Endothelial cell (in vitro differentiated cells): ENCODE measurements at regions not wholly inside any gene's neighbourhood (a gene's known extent, or its start where the extent isn't known, plus 50 kb on each side); places are given as distances from the start of the nearest gene placed in this dataset.

ENCODE experiments used
- DNase-seq: peaks from one replicate; pipeline ENCODE4 v3.0.0; 2021; ENCODE audit warnings: low spot score
- H3K27ac Mint-ChIP-seq: one replicate; pipeline ENCODE4 v1.8.0; 2021; ENCODE audit warnings: mixed read lengths, inconsistent platforms; ENCODE audit not compliant: unreplicated experiment
- H3K27me3 Mint-ChIP-seq: one replicate; pipeline ENCODE4 v1.8.0; 2021; ENCODE audit warnings: mild to moderate bottlenecking, moderate library complexity, mixed read lengths, inconsistent platforms; ENCODE audit not compliant: unreplicated experiment
- H3K36me3 Mint-ChIP-seq: one replicate; pipeline ENCODE4 v1.8.0; 2021; ENCODE audit warnings: mild to moderate bottlenecking, low read depth, mixed read lengths, inconsistent platforms; ENCODE audit not compliant: unreplicated experiment
- H3K4me1 Mint-ChIP-seq: one replicate; pipeline ENCODE4 v1.8.0; 2021; ENCODE audit warnings: mild to moderate bottlenecking, mixed read lengths, inconsistent platforms; ENCODE audit not compliant: unreplicated experiment
- H3K4me3 Mint-ChIP-seq: one replicate; pipeline ENCODE4 v1.8.0; 2021; ENCODE audit warnings: mild to moderate bottlenecking, mixed read lengths, inconsistent platforms; ENCODE audit not compliant: unreplicated experiment
- H3K9me3 Mint-ChIP-seq: one replicate; pipeline ENCODE4 v1.8.0; 2021; ENCODE audit warnings: mixed read lengths, inconsistent platforms; ENCODE audit not compliant: unreplicated experiment
- CTCF ChIP-seq: fragments of 200-600 bp; sonication (generic); IDR thresholded peaks from one replicate; pipeline ENCODE4 v1.5.0; 2021; ENCODE audit warnings: antibody characterized with exemption; ENCODE audit not compliant: unreplicated experiment

GRCh38 chr9:109604781-109605180 lies 106.7 kb upstream of the PTPN3 start:
- TF ChIP-seq CTCF = no peak
- DNase-seq = no peak
- Mint-ChIP-seq H3K27ac (no peak overlapping the region), H3K4me3 (no peak overlapping the region), H3K9me3 (no peaks in the 10 kb centered on the region), H3K4me1 (no peaks in the 10 kb centered on the region), H3K27me3 (peaks cover 1% of the 10 kb centered on the region), H3K36me3 (no peaks in the 10 kb centered on the region)

GRCh38 chr9:109609060-109609459 lies 111.0 kb upstream of the PTPN3 start:
- no peak for TF ChIP-seq CTCF
- H3K27ac Mint-ChIP-seq = no peak overlapping the region
- H3K36me3 Mint-ChIP-seq = no peaks in the 10 kb centered on the region
- H3K27me3 Mint-ChIP-seq = peaks cover 1% of the 10 kb centered on the region
- H3K4me3 Mint-ChIP-seq = no peak overlapping the region
- no peaks in the 10 kb centered on the region for H3K9me3 Mint-ChIP-seq
- no peak for DNase-seq
- H3K4me1 Mint-ChIP-seq = no peaks in the 10 kb centered on the region

GRCh38 chr9:109616571-109617120 lies 118.5 kb upstream of the PTPN3 start:
- no peaks in the 10 kb centered on the region for H3K36me3 Mint-ChIP-seq
- DNase-seq = no peak
- H3K27me3 Mint-ChIP-seq = no peaks in the 10 kb centered on the region
- no peaks in the 10 kb centered on the region for H3K9me3 Mint-ChIP-seq
- H3K4me3 Mint-ChIP-seq = no peak overlapping the region
- no peaks in the 10 kb centered on the region for H3K4me1 Mint-ChIP-seq
- TF ChIP-seq CTCF = no peak
- H3K27ac Mint-ChIP-seq = no peak overlapping the region

- H3K36me3 Mint-ChIP-seq = no peaks in the 10 kb centered on the region
- no peaks in the 10 kb centered on the region for H3K4me1 Mint-ChIP-seq
- H3K4me3 Mint-ChIP-seq = no peak overlapping the region
- no peaks in the 10 kb centered on the region for H3K9me3 Mint-ChIP-seq
- no peak for DNase-seq
- no peaks in the 10 kb centered on the region for H3K27me3 Mint-ChIP-seq
- no peak for TF ChIP-seq CTCF
- no peak overlapping the region for H3K27ac Mint-ChIP-seq
Observed at GRCh38 chr9:109619310-109619709, 121.2 kb upstream of the PTPN3 start.

GRCh38 chr9:109624143-109624542 lies 126.0 kb upstream of the PTPN3 start:
- Mint-ChIP-seq H3K4me3 (no peak overlapping the region), H3K27ac (no peak overlapping the region), H3K4me1 (no peaks in the 10 kb centered on the region), H3K36me3 (no peaks in the 10 kb centered on the region), H3K27me3 (no peaks in the 10 kb centered on the region), H3K9me3 (no peaks in the 10 kb centered on the region)
- DNase-seq = no peak
- no peak for TF ChIP-seq CTCF
